GM18867 (cell line): ENCODE measurements at regions not wholly inside any gene's neighbourhood (a gene's known extent, or its start where the extent isn't known, plus 50 kb on each side); places are given as distances from the start of the nearest gene placed in this dataset.
"Not testable (repeated sequence)": the region's sequence is repeated elsewhere in the genome, so short reads cannot be mapped to it uniquely, and the experiment has no call there.

Experiments used
- ATAC-seq: cut with Tn5 transposase; IDR thresholded peaks from one replicate; pipeline ENCODE4 v1.9.1; 2021; ENCODE audit warnings: mild to moderate bottlenecking, moderate library complexity; ENCODE audit not compliant: unreplicated experiment

DNA sequence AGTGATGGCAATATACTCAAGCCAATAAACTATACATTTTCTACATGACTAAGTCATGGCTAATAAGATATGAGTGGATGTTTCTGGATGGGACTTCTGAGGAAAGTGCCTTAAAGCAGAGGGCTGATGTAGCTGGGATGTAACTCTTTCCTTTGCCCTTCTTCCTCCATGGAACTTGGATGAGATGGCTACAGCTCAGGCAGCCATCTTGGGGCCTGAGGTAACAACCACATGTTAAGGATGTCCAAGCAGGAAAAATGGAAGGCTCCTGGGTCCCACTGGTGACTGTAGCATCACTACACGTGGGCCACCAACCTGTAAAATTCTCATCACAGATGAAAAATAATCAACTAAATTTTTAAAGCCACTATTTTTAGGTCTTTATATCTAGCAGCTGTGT lies 54.4 kb upstream of the GRIP1 start:
- ATAC-seq: no peak

DNA sequence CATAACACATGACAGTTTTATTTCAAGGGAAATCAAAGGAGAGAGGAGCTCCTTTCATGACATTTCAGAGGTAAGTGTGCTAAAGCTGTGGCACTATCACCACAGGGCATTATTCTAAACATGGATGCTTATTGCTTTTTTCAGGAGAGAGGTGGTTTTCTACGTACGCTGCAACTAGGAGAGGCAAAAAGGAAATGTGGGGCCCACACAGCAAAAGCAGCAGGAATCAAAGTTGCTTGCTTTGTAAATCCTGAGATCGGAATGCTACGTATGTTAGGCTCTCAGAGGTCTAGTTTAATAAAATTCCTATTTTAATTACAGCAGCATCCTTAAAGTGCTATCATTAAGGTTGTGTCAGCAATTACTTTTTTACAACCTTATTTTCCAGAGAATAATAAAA lies 55.0 kb upstream of the GRIP1 start:
- ATAC-seq: no peak

DNA sequence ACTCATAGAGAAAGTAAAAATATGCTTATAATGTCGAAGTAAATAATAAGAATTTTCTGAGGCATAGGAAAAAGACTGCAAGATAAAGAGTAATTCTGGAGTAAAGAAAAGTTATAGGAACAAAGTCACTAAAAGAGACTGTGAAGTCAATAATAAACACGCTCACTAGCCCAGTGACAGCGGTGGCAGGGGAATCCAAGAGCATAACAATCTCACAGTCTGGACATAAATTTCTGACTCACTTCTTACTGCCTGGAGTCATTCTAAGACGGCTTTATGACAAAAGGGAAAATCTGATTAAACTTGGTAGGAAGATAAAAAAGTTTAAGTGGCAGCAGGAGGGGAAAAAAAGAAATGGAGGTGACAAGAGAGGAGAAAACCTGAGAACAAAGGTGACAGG lies 56.4 kb upstream of the GRIP1 start:
- ATAC-seq: no peak

DNA sequence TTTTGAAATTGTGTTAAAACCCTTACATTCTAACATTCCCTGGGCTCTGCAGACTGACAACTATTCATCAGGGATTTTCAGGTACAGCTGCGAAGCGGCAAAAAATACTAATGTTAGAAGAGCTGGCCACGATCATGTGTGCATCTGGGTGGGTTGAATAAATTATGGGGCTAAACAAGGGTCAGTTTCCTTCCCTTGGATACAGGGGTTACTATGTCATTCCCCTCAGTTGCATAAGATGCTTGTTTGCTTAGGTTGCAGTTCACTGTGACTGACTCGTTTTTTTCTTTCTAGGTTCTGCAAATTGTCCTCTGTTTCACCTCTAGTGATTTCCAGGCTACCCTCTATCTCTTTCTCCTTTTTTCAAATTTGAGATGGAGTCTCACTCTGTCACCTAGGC lies 58.1 kb upstream of the GRIP1 start:
- no peak for ATAC-seq

DNA sequence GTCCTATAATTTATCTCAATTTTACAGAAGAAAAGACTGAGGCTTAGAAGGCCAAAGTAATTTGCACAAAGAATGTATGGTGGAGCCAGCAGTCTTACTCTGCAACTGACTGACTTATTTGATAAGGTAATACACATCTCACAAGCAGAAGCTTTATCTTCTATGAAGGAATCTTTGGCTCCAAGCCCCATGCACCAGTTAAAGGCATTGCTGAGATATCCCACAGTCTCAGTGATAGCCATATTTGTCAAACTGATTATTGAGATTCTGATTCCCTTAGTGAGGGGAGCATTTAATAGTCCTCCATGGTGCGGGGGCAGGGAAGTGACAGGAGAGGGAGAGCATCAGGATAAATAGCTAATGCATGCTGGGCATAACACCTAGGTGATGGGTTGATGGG lies 60.4 kb upstream of the GRIP1 start:
- no peak for ATAC-seq

DNA sequence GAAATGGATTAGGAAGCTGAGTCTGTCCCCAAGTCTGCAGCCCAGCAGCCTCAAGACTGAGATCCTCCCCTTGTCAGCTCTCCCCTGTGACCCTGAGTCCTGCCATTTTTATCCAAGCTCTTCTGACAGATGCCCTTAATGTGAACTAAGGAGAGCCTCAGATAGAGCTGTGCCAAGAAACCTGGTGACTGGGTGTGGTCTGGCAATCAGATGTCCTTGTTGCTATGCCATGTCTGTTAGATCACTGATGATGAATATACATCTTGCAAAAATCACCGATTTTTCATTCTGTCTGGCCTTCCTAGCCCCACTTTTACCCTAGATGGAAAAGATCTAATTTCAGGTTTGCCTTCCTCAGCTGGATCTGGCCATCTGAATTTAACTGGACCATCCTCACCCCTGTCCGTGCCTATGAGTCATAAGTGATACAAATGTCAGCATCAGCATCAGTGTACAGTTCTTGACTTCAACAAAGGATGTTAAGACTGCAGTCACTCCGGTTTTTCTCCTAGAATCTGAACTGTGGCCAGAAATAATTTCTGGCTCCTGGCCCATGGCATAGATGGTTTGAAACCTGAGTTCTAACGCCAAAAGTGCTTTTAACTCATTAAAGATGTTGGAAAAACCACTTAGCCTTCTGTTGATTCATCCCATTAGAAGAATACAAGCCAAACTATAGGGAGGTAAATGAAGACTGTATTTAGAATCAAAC lies 61.2 kb upstream of the GRIP1 start:
- ATAC-seq: no peak

DNA sequence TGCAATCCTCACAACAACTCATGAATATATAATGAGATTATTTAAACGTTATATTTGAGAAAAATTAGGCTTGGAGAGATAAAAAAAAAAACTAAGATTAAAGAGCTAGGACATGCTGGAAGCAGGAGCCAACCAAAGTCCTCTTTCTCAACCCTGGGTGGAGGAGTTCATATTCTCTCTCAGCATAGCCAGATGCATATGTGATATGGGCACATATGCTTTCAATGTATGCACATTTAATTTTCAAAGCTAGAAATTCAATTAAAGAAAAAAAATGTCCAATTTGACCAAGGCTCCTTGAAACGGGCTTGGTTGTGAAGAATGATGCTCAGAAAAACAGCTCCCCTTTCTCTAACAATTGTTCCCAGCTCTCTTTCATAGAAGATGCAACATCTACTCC lies 61.9 kb upstream of the GRIP1 start:
- ATAC-seq: no peak

DNA sequence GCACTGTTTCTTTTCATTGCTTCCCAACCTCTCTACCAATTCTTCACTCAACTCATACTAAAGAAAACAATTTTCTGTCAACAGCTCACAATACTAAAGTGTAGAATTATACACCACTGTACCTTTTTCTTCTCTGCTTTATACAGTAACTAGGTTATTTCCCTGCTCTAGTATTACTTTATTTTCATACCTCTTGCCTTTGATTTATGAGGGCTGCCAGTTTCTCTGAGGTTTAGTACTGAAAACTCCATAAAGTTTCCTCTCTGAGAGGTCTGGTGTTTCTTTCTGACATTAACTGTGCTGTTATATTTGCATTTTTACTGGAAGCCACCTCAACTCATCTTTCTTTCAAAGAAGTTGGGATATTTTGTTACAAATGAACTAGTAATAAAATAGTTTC lies 63.0 kb upstream of the GRIP1 start:
- no peak for ATAC-seq

DNA sequence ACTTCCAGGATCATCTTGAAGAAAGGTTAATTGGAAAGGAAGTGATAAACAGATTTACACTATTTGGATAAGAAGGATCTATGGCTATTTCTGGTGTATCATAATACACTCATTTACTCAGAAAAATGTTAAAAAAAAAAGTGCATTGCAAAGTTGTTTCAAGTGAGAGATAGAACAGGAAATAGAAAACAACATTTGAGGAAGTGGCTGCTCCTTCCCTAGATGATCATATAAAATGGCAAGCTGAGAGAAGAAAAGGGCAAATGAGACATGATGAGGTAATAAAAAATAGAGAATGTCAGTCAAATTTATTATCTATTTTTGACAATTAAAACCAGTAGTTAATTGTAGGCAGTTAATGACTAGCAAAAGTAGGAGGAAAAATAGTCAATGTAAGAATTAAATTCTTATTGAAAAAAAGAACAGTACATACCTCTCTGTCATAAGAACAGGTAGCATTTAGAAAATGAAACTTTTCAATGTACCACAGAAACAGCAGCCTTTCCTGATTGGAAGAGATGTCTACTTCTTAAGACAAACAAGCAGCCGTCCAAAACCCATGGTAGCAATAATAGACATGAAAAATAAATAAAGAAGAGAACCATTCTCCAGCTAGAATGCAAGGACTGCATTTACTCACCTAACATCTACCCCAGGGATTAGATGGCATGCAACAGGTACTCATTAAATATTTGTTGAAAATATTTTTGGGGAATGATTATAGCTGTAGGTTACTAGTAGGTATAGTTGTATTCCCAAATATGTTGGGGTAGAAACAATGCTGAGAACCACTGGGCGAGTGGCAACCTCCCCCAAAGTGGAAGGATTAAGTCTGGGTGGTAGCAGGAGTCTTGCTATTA lies 63.9 kb upstream of the GRIP1 start:
- ATAC-seq: no peak

DNA sequence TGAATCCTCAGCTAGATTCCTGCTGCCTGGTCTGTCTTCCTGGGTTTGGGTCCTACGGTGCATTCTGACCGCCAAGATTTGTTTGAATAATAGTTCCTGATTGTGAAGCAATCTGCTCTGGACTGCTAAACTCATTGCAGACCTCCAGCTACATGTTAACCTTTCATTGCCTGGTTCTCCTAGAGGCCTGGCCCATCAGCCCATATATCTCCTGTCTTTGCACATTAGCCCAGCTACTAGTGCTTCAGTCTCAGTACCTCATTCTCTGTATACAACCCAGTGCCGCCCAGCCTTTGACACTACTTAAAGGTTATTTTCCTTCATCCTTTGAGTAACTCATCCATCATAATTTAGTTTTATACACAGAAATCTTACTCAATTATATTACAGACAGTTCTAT lies 65.6 kb upstream of the GRIP1 start:
- ATAC-seq: no peak

DNA sequence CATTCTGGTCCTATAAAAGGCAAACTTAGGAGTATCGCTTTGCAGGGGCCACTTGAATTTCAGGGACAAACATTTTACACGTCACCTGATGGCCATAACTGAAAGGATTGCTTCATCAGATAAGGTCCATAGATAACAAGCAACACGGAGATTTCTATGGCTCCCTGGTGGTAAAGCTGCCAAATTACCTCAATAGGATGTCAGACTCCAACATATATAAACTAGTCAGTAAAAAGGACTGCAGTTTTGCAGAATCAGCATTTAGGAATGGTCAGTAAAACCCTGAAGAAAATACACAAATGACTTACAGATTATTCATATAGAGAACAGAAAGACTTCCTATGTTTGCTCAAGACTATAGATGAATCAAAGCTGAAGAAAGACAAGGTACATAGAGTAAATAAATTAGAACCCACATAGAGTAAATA lies 66.1 kb upstream of the GRIP1 start:
- ATAC-seq: no peak

DNA sequence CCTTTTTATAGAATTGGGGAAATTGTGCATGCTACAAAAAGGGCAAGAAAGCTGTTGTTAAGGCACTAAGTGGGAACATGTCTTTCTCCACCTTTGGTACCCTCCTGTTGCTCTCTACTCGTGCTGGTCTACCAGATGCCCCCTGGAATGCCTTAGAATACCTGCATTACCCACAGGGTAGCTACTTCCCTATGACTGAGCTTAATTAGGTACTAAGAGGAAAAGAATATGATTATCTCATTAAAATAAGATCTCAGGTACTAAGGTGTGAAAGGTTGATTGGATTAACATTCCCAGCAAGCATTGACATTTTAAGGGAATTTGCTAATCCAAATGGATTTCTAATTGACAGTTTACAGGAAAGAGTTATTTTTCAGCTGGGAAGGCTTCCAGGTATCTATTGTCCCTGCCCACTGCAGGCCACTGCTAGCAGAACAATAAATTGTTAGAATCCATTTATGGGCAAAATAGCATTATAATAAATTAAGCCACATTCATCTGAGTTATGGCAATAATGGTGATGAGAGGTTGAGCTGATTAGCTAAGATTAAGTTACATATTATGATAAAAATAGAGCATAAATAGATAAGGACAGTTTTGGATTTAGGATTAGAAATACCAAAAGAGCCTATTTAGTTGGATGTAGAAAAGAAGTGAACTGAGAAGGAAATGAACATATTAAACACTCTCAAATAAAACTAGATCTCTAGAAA lies 67.8 kb upstream of the GRIP1 start:
- no peak for ATAC-seq

DNA sequence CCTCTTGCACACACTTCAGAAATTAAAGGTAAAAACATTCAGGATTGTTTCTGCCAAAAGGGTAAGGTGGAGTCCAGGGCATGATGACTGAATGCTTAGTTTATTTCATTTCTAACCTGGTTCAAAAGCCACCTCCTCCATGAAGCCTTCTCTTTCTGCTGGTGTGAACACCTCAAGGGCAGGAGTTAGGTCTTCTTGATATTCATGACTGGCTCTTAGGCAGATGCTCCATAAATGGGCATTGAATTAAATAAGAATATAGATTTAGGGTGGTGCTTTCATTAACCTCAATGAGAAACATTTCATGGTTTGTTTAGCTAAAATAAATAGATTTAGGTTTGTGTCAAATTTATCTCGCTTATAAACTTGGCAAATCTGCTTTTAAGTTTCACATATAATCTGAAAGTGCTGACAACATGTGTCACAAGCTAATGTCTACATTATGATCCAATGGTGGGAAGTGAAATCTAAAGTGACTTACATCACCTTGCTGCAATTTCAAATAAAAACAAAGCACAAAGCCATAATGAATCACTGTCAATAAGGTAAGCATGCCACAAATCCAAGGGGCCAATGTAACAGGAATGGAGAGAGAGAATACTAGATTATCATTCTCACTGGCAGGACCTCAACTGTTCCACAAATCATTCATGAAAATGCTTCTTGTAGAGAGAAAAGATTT lies 72.7 kb upstream of the GRIP1 start:
- no peak for ATAC-seq

DNA sequence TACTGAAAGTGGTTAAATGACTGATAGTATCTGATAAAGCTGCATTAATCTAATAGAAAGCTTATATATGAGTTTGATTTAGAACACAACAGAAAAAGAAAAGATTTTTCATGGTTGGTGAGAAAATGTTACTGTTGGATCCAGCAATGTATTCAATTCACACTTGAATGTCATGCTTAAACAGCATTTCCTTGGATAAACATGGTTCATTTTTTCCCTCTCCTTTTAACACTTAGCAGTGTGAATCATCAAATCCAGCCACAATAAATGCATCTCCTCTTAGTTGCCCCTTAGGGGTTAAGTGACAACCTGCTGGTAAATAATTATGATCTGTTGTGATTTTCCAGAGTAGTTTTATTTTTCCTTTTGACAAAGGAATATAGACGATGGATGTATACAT lies 74.9 kb upstream of the GRIP1 start:
- ATAC-seq: no peak

DNA sequence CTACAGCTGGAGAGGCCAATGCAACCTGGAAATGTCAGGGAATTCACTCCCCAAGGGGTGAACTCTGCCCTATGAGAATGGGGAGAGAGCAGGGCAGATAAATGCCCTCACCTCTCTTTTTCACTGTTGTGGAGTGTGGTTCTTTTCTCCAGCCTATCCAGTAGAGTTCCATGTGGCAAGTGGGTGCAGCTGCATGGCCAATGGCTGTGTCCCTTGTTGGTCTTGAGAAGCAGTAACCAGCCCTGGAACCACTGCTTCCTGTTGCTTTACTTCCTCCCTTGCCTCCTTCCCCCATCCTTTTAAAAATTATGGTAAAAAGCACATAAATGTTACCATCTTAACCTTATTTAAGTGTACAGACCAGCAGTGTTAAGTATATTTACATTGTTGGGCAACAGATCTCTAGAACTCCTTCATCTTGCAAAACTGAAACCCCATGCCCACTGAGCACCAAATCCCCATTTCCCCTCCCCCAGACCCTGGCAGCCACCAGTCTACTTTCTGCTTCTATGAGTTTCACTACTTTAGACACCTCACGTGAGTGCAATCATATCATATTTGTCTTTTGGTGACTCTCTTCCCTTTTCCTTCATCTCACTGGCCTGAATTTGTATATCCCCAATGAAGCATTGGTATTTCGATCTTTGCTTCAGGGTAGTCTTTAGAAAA lies 77.0 kb upstream of the GRIP1 start:
- ATAC-seq: no peak

DNA sequence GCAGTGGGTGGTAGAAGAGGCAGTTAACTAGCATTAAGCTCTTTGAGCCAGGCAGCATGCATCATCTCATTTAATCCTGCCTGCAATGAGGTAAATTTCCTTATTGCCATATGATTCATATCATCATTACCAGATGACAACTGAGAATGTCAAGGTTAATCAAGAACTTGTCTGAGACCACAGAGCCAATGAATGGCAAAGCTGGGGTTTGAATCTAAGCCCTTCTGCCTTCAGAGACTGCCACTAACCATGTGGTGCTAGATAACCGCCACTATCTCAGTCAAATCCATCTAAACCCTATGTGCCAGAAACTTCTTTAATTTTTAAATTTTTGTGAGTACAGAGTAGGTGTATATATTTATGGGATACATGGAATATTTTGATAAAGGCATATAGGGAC lies 77.8 kb upstream of the GRIP1 start:
- no peak for ATAC-seq

DNA sequence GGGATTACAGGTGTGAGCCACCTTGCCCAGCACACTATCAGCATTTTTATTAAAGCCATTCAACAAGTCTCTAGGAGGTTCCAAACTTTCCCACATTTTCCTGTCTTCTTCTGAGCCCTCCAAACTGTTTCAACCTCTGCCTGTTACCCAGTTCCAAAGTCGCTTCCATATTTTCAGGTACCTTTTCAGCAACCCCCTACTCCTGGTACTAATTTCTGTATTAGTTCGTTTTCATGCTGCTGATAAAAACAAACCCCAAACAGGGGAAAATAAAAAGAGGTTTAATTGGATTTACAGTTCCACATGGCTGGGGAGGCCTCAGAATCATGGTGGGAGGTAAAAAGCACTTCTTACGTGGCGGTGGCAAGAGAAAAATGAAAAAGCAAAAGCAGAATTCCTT lies 81.2 kb upstream of the GRIP1 start:
- not testable (repeated sequence) for ATAC-seq

DNA sequence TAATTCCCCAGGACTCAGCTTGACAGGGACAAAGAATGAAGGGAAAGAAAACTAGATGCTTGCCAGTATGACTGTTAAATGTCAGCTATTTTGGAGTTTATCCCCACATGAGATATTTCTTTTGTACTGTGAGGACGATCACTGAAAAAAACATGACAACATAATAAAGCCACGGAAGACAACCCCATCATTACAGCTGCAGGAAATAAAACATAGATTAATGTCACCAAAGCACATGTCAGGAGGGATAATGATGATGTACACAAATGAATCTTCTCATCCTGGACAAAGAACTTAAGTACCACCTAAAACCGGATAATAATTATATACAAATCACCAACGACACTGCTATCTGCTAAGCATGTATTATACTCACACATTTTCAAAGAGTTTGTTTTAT lies 84.6 kb upstream of the GRIP1 start:
- no peak for ATAC-seq

DNA sequence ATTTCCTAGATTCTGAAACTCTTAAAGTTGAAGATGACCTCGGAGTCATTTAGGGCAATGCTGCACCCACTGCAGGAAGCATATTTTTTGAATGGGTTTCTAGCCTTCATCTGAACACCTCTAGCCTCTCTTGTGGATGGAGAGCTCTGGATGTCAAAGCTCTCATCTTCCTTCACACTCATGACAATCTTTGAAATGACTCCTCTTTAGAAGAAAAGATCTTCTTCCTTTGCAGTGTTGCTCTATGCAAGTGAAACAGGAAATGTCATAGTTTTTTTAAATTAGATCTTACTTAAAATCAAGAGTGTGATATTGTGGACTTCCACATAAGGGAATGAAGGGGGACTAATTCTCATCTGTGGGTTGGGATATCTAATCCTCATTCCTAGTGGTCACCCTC lies 86.3 kb upstream of the GRIP1 start:
- no peak for ATAC-seq

DNA sequence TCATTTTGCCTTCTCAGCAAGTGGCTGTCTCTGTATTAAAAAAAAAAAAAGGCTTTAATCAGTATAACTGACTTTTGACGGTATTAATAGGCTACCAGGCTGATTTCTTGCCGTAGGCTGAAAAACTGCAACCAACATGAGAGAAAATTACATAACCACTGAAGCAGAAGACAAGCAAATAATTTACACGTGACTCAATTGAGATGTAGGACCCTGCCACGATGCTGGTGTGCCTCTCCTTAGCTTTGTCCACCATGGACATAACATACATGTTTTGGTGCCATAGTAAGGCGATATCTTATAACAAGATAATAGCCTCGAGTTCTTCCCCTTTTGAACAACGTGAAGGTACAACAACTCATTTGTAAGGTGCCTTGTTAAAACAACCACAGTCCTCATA lies 88.7 kb upstream of the GRIP1 start:
- no peak for ATAC-seq

DNA sequence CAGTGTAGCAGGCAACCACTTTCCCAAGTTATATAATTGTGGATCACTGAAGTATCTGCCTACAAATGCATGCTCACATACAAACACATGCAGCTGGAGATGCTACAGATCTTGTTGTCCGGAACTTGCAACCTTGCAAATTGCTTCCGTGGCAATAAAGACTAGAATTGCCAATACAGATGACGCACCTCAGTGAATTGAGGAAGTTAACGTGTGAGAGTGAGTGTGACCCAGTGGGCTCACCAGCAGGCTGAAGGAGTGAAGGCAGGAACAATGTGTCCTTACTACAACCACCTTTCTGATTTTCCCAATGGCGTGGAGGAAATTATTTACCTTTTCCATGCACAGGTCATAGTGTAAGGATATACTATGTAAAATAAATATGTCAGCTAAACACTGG lies 89.4 kb upstream of the GRIP1 start:
- ATAC-seq: no peak
